ENCODE measurements at regions not wholly inside any gene's neighbourhood (a gene's known extent, or its start where the extent isn't known, plus 50 kb on each side); places are given as distances from the start of the nearest gene placed in this dataset.

DNA sequence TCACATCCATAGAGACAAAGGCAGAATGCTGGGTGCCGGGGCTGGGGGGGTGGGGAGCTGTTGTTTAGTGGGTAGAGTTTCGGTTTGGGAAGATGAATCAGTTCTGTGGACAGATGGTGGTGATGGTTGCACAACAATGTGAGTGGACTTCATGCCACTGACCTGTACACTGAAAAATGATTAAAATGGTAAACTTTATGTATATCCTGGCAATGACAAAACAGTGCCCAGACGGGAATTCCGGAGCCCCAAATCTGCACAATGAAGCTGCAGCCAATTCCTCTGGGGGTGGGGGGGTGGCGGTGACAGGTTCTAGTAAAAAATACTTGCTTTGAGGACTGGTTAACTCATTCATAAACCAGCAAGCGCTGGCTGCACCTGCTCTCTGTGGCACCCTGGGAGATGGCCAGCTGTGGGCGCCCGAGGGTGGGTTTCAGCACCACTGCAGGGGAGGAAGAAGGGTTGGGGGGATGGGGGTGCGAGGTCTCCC is 81.8 kb upstream of the HPCAL1 start:
- Histone ChIP-seq H3K27me3 (ENCODE audit: control insufficient read depth in 2 of 2, insufficient read depth in 2 of 2, low read length in 2 of 2) (no peaks in the 10 kb centered on the region), H3K36me3 (replicated peaks in 1 of 2; ENCODE audit: control insufficient read depth in 1 of 2, insufficient read depth in 2 of 2, low read length in 2 of 2) (no peaks in the 10 kb centered on the region), H3K27ac (ENCODE audit: low read depth in 1 of 2, low read length in 2 of 2) (no peak overlapping the region), H4K20me1 (ENCODE audit: insufficient read depth, low read length) (no peaks in the 10 kb centered on the region), H3K9ac (ENCODE audit: insufficient read depth, low read length, poor library complexity, severe bottlenecking) (no peak overlapping the region), H3K4me3 (replicated peaks in 1 of 3; ENCODE audit: low read depth in 2 of 3, low read length in 3 of 3) (no peak overlapping the region), H3K9me3 (replicated peaks in 1 of 2; ENCODE audit: control insufficient read depth in 1 of 2, insufficient read depth in 1 of 2, low read length in 2 of 2) (no peaks in the 10 kb centered on the region), H2AFZ (ENCODE audit: insufficient read depth, low read depth, low read length, poor library complexity, severe bottlenecking) (no peak overlapping the region), H3K4me2 (replicated peaks; ENCODE audit: extremely low read depth, low read length, poor library complexity, severe bottlenecking) (no peak overlapping the region), H3K4me1 (ENCODE audit: control insufficient read depth in 1 of 2, insufficient read depth in 2 of 2, low read length in 2 of 2) (no peaks in the 10 kb centered on the region), H3K79me2 (ENCODE audit: insufficient read depth, low read length) (no peaks in the 10 kb centered on the region)
- H3K27me3 Mint-ChIP-seq (ENCODE audit: low read depth in 3 of 3) = peaks cover 10 to 17% (median 12%) of the 10 kb centered on the region in 3 donors
- H3K4me1 Mint-ChIP-seq = no peaks in the 10 kb centered on the region
- H3K36me3 Mint-ChIP-seq = no peaks in the 10 kb centered on the region
- DNase-seq = no peak
- H3K27ac Mint-ChIP-seq = no peak overlapping the region
- H3K9me3 Mint-ChIP-seq = peaks cover 0 to 2% (median 0%) of the 10 kb centered on the region in 7 donors
- intact Hi-C loops (cut with micrococcal nuclease) = no loop called here
- WGBS (ENCODE audit: insufficient coverage) = 92% methylated on average over 6 of the region's 9 CpGs
- TF ChIP-seq, protein P1, sequence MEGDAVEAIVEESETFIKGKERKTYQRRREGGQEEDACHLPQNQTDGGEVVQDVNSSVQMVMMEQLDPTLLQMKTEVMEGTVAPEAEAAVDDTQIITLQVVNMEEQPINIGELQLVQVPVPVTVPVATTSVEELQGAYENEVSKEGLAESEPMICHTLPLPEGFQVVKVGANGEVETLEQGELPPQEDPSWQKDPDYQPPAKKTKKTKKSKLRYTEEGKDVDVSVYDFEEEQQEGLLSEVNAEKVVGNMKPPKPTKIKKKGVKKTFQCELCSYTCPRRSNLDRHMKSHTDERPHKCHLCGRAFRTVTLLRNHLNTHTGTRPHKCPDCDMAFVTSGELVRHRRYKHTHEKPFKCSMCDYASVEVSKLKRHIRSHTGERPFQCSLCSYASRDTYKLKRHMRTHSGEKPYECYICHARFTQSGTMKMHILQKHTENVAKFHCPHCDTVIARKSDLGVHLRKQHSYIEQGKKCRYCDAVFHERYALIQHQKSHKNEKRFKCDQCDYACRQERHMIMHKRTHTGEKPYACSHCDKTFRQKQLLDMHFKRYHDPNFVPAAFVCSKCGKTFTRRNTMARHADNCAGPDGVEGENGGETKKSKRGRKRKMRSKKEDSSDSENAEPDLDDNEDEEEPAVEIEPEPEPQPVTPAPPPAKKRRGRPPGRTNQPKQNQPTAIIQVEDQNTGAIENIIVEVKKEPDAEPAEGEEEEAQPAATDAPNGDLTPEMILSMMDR (IDR thresholded peaks at IDR 0.05) = no peak
- no peak overlapping the region for H3K4me3 Mint-ChIP-seq

DNA sequence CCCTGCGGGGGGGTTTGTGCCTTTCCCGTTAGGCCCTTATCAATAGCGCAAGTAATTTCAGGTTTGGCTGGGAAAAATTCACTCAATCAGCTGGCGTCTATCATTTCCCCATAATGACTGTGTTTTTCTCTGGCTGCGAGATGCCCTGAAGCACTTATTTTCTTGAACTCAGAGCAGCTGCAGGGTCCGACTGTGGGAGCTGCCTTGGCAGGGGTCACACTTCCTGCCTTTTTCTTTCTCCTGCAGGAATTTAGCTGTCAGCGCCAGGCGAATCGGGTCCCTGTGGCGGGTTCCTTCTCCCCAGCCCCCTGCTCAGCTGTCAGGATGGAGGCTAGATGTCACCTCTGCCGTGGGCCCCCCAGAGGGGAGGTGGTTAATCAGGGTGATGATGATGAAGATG is 81.3 kb upstream of the HPCAL1 start:
- H3K9me3 ChIP-seq (replicated peaks in 1 of 2; ENCODE audit: control insufficient read depth in 1 of 2, insufficient read depth in 1 of 2, low read length in 2 of 2) = no peaks in the 10 kb centered on the region

More for the DNA sequence above, 81.3 kb upstream of the HPCAL1 start:
- Mint-ChIP-seq H3K9me3 (peaks cover 0 to 2% (median 0%) of the 10 kb centered on the region in 7 donors), H3K27me3 (ENCODE audit: low read depth in 3 of 3) (peaks cover 10 to 17% (median 13%) of the 10 kb centered on the region in 3 donors), H3K4me1 (no peaks in the 10 kb centered on the region), H3K27ac (no peak overlapping the region), H3K4me3 (no peak overlapping the region), H3K36me3 (no peaks in the 10 kb centered on the region)
- intact Hi-C loops (cut with micrococcal nuclease) = no loop called here
- Histone ChIP-seq H3K27me3 (ENCODE audit: control insufficient read depth in 2 of 2, insufficient read depth in 2 of 2, low read length in 2 of 2) (no peaks in the 10 kb centered on the region), H3K4me1 (ENCODE audit: control insufficient read depth in 1 of 2, insufficient read depth in 2 of 2, low read length in 2 of 2) (no peaks in the 10 kb centered on the region), H3K9ac (ENCODE audit: insufficient read depth, low read length, poor library complexity, severe bottlenecking) (no peak overlapping the region), H3K79me2 (ENCODE audit: insufficient read depth, low read length) (no peaks in the 10 kb centered on the region), H4K20me1 (ENCODE audit: insufficient read depth, low read length) (no peaks in the 10 kb centered on the region), H3K27ac (ENCODE audit: low read depth in 1 of 2, low read length in 2 of 2) (no peak overlapping the region), H2AFZ (ENCODE audit: insufficient read depth, low read depth, low read length, poor library complexity, severe bottlenecking) (no peak overlapping the region), H3K36me3 (replicated peaks in 1 of 2; ENCODE audit: control insufficient read depth in 1 of 2, insufficient read depth in 2 of 2, low read length in 2 of 2) (no peaks in the 10 kb centered on the region), H3K4me2 (replicated peaks; ENCODE audit: extremely low read depth, low read length, poor library complexity, severe bottlenecking) (no peak overlapping the region), H3K4me3 (replicated peaks in 1 of 3; ENCODE audit: low read depth in 2 of 3, low read length in 3 of 3) (no peak overlapping the region)
- TF ChIP-seq, protein P1 (IDR thresholded peaks at IDR 0.05) = no peak
- 90% methylated on average over 6 of the region's 11 CpGs for WGBS (ENCODE audit: insufficient coverage)
- DNase-seq = no peak

All from CD14-positive monocyte (primary cell).